GM21423 (cell line): ENCODE measurements at regions not wholly inside any gene's neighbourhood (a gene's known extent, or its start where the extent isn't known, plus 50 kb on each side); places are given as distances from the start of the nearest gene placed in this dataset.

Experiments used
- ATAC-seq: cut with Tn5 transposase; IDR thresholded peaks from one replicate; pipeline ENCODE4 v1.9.1; 2021; ENCODE audit warnings: mild to moderate bottlenecking, moderate library complexity; ENCODE audit not compliant: unreplicated experiment

DNA sequence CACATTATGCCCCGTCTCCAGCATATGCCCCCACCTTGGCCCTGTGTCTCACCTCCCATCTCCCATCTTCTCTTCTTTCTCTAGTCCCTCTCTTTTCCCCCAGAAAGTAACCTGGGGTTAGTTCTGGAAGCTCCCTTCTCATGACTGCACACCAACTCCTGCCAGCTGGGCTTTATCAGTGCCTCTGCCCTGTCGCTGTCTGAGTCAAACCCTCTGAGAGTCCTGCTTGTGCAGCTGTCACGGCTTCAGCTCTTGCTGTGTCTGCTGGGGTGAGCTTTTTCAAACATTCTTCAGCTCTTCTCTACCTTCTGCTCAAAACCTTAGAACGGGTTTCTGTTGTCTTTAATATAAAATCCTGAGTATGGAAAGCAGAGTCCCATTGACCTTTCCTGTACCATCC, 304.5 kb upstream of the B3GAT1 start:
- ATAC-seq = no peak

DNA sequence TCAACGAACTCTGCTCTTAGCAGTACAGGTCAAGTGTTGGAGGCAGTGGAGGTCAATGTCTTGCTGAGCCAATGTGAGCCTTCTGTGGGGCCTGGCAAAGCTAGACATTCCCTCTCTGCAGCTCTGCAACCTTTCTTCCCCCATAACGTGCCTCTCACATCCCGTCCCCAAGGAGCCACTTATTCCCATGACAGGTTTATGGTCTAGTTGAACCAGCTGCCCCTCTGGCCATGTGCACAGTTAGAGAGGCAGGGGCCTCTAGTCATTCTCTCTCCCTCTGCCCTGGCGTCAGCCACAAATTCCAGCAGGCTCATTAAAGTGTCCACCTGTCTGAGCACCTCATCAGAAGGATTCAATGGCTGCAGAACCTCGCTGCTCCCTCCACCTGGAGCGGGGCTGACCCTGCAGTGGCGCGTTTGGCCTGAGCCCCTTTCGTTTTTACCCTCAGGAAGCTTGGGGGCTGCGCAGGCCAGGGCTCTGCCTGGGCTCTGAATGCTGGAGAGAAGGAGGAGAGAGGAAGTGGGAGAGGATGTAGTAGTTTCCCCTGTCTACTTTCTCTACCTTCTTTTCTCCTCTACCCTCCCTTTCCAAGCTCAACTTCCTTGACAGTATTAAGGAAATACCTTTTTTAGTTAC, 302.1 kb upstream of the B3GAT1 start:
- ATAC-seq = no peak

DNA sequence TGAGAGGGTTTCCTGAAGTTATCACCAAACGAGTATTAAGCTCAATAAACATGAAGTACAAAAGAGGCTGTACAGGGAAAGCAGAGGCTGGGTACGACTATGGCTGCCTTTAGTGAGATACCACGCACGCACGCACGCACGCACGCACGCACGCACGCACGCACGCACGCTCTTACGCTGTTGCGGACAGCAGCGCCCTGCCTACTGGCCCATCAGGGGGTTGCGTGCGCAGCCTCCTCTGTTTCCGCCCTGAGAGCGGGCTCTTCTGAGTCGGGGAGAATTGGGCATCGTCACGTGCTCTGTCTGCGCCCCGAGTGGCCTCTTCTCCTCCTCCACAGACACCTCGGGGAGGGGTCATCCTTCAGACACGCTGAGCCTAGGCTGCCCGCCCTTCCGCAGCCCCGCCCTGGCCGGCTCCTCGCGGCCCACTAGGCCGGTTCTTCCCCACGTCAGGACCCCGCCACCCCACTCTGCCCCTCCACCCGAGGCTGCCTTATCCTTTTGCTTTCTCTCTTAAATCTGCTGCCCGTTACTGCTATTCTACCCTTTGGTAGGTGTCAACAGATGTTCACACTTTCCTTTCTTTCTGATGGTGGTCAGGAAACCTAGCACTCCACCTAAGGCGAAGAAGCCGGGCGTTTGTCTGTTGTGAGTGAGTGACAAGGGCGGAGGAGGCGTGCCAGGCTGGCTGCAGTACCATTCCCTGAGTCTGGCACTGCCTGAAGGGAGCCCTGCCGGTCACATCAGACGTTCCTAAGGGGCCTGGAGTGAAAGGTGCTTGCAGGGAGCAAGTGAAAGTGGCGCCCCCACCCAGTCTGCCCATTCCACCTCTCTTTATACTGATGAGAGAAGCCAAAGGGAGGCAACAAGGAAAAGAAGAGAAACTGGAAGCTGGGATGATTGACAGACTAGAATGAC, 300.4 kb upstream of the B3GAT1 start:
- ATAC-seq = no peak

DNA sequence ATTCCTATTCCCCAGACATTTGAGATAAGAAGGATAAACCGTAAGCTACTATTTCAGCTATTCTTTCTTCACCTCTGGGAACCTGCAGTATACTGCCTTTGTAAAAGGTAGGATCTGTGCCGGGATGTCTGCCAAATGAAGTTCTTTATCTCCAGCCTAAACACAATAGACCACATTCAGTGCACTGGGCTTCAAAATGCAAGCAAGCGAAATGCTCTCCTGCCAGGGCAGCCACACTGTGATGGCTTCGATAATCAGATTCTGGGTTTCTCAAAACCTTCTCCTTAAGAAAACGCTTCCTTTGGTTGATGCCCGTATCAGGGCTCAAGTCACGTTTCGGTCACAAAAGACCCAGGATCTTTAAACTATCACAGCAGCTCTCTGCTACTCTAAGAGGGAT, 299.5 kb upstream of the B3GAT1 start:
- no peak for ATAC-seq

DNA sequence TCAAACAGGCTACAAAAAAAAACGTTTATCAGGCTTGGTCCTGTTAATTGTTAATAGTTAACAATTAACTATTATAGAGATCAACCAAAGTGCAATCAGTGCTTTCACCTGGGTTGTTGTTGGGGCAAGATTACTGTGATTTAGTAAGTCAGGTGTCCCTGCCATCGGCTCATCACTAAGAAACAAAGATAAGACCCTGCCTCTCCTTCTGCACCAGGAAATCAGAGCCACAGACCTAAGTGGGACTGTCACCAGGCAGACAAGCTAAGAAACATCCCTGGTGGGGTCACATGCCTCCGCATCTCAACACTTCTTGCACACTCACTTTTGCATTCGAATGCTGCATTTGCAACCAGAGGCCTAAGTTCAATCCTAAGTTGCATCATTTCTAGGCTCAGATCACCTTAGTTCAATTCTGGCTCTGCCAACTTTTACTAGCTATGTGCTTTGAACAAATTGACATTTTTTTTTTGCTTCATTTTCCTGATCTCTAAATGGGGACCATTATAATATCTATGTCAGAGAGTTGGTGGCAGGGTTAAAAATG, 298.9 kb upstream of the B3GAT1 start:
- ATAC-seq = no peak

DNA sequence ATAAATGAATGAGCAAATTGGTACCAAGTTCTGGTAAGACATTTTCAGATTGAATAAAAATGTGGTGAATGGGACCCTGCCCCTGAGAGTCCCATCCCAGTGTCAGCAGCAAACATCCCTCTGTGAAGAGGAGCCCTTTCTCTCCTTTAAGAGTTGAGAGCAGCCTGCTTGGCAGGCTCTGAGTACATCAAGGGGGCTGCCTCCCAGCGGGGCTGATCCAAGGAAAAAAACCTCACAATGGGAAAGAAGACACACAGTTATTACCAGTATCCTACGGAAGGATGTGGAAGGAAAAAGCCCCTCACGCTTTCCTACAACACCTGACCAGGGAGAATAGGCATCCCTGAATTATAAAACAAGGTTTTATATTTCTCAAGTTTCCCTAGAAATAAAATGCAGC, 293.8 kb upstream of the B3GAT1 start:
- ATAC-seq = no peak

DNA sequence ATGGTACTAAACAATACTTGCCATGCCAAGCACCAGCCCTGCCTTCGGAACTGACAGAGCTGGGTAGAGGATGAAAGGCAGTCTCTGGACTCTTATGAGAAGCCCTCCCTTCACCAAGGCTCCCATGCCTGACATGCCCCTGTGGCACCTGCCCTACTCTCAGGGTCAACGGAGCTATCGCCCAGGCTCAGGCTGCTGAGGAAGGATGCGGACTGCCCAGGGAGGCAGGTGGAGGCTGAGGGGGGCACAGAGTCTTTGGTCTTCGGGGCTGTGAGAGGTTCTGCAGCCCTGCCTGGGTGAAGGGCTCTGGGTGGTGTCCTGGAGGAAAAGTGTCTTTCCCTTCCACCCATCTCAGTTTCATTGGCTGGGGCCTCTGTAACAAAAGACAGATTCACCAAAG, 290.8 kb upstream of the B3GAT1 start:
- no peak for ATAC-seq

DNA sequence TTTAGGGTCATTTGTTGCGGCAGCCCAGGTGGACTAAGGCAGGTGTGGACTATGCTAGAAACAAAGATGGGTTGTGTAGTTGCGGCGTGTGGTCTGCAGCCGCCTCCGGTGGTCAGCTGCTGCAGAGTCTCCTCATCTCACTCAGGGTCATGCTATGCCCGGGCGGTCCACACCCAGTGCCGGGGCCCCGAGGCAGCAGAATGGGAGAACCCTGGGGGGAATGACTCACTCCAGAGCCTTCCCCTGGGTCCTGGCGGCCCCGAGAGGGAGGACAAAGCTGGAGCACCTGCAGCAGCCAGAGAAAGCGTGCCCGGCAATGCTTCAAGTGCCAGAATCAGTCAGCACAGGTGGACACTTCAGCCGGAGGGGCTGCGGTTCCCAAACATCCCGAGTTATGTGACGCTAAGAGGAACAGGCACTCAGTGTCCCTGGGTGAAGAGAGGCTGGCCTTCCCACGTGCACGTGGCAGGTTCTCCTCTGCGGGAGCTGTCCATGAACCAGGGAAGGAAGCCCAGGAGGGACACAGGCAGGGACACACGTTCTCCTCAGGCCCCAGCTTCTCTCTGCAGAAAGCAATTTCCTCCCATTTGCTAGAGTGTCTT, 289.6 kb upstream of the B3GAT1 start:
- ATAC-seq = no peak

DNA sequence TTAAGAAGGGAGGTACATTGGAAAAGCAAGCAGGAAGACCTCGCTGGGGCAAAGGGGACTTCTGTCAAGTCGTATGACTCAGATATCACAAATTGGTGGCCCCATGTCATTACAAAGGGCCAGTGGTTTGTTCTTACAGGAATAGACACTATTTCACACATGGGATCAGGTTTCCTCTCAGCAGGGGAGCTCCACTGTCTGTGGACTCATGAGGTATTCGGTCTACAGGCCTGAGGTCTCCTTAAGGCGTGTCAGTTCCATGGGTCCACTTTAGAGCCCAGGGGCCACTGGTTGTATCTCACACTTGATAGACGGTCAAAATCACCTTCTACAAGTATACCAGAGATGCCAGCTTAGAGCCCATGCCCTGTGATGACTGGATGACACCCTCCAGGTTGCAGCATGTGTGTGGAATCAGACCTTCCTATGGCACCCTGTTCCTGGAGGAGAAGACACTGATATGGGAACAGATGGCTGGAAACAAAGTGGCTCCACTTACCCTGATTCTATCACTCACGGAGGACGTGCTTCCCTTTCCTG, 288.1 kb upstream of the B3GAT1 start:
- ATAC-seq = no peak

DNA sequence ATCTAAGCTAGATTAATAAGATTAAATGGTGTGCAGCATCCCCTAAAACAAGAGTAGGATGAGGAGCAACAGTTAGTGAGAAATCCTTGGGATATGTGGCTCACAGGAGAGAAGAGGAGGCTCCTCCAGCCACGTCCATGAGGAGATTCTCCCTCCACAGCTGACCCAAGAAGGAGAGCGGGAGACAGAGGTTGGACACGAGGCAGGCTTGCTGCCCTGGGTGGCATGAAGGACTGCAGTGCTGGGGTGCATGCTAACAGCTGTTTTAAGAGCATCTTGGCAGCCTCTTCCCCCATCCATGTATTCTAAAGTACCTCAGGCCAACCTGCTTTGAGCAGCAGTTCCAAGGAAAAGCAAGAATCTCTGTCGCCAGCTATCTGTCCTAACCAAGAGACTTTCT, 284.4 kb upstream of the B3GAT1 start:
- ATAC-seq = no peak

DNA sequence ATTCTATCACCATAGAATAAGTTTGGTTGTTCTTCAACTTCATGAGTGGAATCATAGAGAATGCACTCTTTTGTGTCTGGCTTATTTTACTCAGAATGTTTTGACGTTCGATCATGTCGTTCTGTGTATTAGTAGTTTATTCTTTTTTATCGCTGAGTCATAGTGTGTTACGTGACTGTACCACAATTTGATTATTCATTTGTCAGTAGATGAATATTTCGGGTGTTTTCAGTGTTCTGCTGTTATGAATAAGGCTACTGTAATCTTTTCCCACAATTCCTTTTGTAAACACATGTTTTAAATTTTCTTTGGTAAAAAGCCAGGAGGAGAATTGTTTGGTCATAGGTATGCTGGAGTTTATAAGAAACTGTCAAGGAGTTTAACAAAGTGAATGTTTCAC, 279.9 kb upstream of the B3GAT1 start:
- ATAC-seq = no peak

DNA sequence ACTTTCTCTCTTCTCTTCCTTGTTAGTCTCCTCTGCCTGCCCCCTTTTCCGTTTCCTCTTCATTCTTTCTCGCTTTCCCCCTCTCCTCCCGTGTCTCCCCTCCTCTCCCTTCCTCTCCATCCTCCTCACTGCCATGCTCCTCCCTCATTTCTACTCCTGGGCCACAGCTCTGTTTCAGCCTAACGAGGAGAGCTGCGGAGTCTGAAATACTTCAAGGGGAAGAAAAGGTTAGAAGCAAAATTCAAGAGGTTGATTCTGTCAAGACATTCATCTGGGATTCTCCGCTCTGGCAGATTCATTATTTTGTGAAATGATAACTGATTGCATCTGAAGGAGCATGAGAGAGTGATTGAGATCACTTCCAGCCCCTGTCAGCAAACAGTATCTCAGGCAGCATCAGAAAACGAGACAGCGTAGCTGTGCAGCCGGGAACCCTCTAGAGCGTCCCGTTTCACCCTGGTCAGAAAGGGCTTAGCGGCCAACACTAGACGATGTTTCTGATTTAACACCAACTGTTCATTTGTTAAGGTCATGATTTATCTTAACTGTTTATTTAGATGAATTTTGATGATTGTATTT, 279.3 kb upstream of the B3GAT1 start:
- ATAC-seq = no peak

DNA sequence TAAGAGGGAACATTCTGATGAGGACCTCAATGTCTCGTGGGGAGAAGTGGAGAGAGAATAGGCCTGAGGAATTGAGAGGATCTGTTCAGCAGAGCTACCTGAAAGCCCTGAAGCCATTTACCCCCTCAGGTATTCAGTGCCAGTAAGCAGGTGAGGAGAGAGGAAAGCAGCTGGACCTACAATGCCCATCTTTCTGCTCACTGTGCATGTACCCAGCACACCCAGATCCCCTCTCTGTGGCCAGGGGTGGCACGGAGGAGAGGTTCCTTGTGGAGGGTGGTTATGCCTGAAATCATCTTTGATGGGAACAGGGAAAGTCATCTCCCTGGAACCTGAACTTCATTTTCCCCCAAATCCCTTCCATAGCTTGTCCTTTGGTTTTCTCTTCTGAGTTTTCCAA, 277.8 kb upstream of the B3GAT1 start:
- ATAC-seq = no peak

DNA sequence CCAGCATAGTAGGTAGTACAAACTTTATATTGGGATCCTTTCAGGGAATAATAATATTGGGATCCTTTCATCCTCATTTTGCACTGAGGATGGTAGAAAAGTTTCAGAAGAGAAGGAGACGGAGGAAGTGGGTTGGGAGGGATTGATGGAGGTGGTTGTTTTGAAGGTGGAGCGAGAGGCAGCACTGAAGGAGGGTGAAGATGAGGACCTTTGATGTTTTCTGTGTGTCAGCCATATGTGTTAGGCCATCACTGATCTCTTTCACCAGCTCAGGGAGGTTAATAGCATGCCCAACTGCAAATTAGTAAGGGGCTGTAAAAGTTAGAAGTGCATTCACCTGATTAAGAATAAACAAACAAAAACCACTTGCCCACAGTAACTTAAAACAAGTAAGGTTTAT, 275.5 kb upstream of the B3GAT1 start:
- ATAC-seq = no peak

DNA sequence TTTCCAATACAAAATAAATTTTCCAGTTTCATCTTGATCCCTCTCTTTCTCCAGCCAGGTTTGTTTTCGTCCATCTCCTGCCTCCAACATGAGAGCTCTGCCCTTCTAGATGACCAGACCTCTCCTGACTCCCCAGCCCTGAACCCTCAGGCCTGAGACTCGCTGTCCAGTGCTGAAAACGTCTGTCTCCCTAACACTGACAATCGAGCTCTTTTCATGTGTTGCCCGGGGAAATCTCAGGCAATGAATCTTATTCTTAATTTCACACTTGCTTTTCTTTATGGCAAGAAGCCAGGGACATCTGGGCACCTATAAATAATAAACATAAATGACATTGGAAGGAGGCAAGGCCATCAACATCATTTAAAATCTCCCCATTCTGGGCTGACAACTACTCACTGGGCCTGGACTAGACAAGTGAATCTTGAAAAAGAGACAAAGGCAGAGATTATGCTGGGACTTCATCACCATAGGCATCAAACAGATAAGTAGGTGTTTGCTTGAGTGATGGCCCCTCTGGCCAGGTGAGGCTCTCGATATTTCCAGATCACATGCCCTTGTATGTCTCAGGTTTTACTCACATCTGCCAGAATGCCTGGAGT, 274.5 kb upstream of the B3GAT1 start:
- no peak for ATAC-seq

DNA sequence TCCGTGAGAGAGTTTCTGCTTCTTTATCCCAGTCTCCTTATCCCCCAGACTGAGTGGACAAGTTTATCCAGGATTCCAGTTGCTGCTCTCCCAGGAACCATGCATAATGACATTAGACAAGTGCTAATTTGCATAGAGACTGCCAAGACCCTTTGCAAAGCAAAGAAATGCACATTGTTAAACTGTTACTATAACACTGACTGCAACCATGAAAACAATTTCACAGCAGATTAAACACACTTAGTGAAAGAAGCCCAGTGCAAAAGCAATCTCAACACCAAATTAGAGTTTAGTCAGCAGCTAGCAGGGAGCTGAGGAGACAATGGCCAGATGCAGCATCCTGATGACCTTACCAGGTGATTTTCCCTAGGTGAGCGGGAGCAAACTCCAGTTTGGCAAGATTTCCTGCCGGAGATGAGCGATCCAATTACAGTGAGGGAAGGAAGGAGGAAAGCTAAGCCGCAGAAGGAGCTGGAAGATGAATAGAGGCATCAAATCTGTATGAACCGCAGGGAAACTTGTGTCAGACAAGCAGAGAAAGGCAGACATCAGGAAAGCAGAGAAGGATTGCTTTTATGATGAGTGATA, 273.8 kb upstream of the B3GAT1 start:
- ATAC-seq = no peak

DNA sequence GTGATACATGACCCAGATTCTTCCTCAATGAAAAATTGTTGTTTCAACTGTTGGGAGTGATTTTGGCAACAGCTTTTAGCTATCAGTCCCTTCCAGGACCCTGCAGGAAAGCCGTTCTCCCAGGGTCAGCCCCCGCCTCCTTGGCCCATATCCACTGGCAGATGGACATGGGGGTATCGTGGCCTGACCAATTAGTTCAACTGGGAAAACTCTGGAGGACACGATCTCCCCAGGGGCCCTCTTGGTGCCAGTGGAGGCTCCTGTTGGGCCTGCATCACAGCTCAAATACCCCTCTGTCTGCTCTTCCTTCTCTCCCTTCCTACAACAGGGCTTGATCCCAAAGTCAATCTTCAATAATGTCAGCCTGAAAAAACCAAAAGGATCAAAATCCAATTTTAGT, 272.5 kb upstream of the B3GAT1 start:
- no peak for ATAC-seq

DNA sequence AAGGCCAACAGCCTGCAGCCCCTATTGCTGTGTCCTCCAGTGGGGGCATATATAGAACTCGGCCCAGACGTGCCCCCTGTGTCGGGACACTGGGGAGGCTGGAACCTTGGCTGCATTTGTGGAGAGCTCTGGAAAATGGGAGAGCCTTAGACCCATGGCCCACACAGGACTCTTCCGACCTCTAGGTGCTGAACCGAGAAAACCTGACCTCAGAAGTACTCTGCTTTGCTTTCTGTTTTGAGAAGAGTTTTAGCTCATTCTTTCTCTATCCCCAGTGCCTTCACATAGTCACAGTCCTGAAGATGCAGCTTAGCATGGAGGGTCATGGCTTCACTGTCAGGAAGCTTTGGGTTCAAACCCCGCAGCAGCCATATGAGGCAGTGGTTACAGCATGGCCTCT, 271.8 kb upstream of the B3GAT1 start:
- no peak for ATAC-seq

DNA sequence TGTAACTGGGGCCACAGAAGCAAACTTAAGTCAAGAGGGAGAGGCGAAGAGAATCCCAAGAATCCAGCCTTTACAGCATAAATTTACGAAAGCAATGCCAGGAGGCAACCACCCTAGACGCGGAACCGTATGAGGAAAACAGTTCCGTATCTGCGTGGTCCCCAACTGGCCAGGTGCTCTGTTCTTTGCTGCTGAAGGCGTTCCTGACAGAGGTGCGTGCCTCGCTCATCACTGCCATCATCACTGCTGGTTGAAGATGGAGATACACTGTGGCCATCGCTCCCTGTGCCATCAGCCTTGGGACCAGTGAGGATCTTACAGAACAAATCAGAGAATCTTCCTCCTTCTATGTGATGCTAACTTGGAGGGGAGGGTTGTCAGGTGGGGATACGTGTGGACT, 270.5 kb upstream of the B3GAT1 start:
- no peak for ATAC-seq

DNA sequence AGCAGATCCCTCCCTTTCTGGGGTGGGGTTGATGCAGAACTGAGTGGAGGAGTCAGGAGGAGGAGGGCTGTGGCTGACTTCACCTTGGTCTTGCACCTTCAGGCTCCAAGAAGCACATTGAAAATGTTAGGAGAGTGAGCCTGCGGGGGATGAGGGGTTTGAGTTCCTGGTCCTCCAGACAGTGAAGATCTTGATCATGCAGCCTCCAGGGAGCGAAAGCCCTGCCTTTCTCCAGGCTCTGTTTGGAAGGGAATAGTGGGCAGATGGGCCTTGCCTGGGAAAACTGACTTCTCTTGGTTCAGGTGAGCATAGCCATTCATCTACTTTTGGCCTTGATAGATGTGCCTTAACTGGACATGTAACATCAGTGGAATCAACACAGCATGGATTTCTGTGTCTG, 267.6 kb upstream of the B3GAT1 start:
- ATAC-seq = no peak
